HCT116 (cell line): ENCODE measurements at regions not wholly inside any gene's neighbourhood (a gene's known extent, or its start where the extent isn't known, plus 50 kb on each side); places are given as distances from the start of the nearest gene placed in this dataset.

Experiments used
- ATAC-seq: fragments of 200-7000 bp; cut with Tn5 transposase; 2 replicates; pipeline ENCODE4 v1.9.1; 2020; ENCODE audit warnings: mild to moderate bottlenecking, moderate library complexity
- BruUV-seq: library from RNA; stranded (reverse); fragments of 400-500 nt; replicated peaks from 2 replicates; lab custom pipeline; 2021; lab: Mats Ljungman, UMichigan
- CTCF ChIA-PET: fragments of 300-600 bp; sonication (Branson Sonifier 250); formaldehyde crosslinking; loops from one replicate; lab custom pipeline; 2021; ENCODE audit warnings: antibody characterized with exemption; lab: Charles Lee
- POLR2A ChIA-PET: fragments of 300-600, 350-600 bp; sonication (Branson Sonifier 250); formaldehyde crosslinking; loops from one replicate; lab custom pipeline; 2021; ENCODE audit warnings: antibody characterized with exemption; lab: Charles Lee
- RAD21 ChIA-PET, 2 experiments: fragments of 300-600 bp; sonication (Branson Sonifier 250); formaldehyde crosslinking; loops; one replicate each; lab custom pipeline; 2023; ENCODE audit warnings: low total read pairs in 2 of 2; ENCODE audit not compliant: uncharacterized antibody in 2 of 2, unreplicated experiment in 2 of 2, low non-redundant PET in 1 of 2; lab: Charles Lee
- DNase-seq: peaks from one replicate; pipeline ENCODE4 v3.0.0-alpha.2; 2010; ENCODE audit warnings: low read depth, low spot score
- H2AFZ ChIP-seq: fragments of 200-600 bp; shearing (Covaris generic), sonication (generic); 2 replicates; pipeline ENCODE4 v1.6.1; 2017; ENCODE audit warnings: low read depth, mixed run types, mixed read lengths, antibody characterized with exemption, low read length; ENCODE audit not compliant: poor library complexity, severe bottlenecking
- H3K27ac ChIP-seq: 2 replicates; pipeline ENCODE4 v1.5.1; 2012; ENCODE audit warnings: low read depth, low read length
- H3K27me3 ChIP-seq: fragments of 200-600 bp; sonication (generic); 2 replicates; pipeline ENCODE4 v1.6.1; 2016; ENCODE audit warnings: mixed run types, low read length, mixed read lengths; ENCODE audit not compliant: insufficient read depth
- H3K36me3 ChIP-seq, 2 experiments: fragments of 200-500 bp in 1 of 2; fragments of 200-600 bp in 1 of 2; sonication (Bioruptor generic) in 1 of 2; sonication (generic) in 1 of 2; 2 replicates each; pipeline versions ENCODE4 v1.5.1 to v1.6.1; 2014 to 2016; ENCODE audit warnings: low read length in 2 of 2, inconsistent platforms in 1 of 2, mixed read lengths in 1 of 2, mixed run types in 1 of 2; ENCODE audit not compliant: insufficient read depth in 2 of 2, control insufficient read depth in 1 of 2
- H3K4me1 ChIP-seq, 2 experiments: fragments of 200-600 bp in 1 of 2; sonication (generic) in 1 of 2; 2 replicates each; pipeline versions ENCODE4 v1.5.1 to v1.6.1; 2012 to 2017; ENCODE audit warnings: low read length in 2 of 2, inconsistent platforms in 1 of 2, mild to moderate bottlenecking in 1 of 2, mixed read lengths in 1 of 2, mixed run types in 1 of 2, moderate library complexity in 1 of 2; ENCODE audit not compliant: insufficient read depth in 2 of 2, control insufficient read depth in 1 of 2
- H3K4me2 ChIP-seq: fragments of 200-600 bp; sonication (generic); 2 replicates; pipeline ENCODE4 v1.6.1; 2017; ENCODE audit warnings: mixed run types, low read length, mixed read lengths
- H3K4me3 ChIP-seq, 2 experiments: fragments of 200-600 bp in 1 of 2; sonication (generic) in 1 of 2; replicated peaks in 1 of 2; 2 replicates each; pipeline ENCODE4 v1.5.1; 2011 to 2016; ENCODE audit warnings: low read length in 2 of 2, control low read depth in 1 of 2, low read depth in 1 of 2, mild to moderate bottlenecking in 1 of 2, mixed read lengths in 1 of 2, mixed run types in 1 of 2
- H3K79me2 ChIP-seq: fragments of 200-600 bp; sonication (generic); 2 replicates; pipeline ENCODE4 v1.6.1; 2017; ENCODE audit warnings: mild to moderate bottlenecking, mixed run types, low read length, moderate library complexity, mixed read lengths; ENCODE audit not compliant: insufficient read depth
- H3K9ac ChIP-seq: fragments of 200-600 bp; sonication (generic); 2 replicates; pipeline ENCODE4 v1.6.1; 2016; ENCODE audit warnings: low read length, mixed read lengths
- H3K9me2 ChIP-seq: fragments of 200-600 bp; sonication (generic), shearing (Covaris generic); 2 replicates; pipeline ENCODE4 v1.6.1; 2017; ENCODE audit warnings: mixed run types, mild to moderate bottlenecking, moderate library complexity; ENCODE audit not compliant: insufficient read depth
- H3K9me3 ChIP-seq, 2 experiments: fragments of 200-500 bp in 1 of 2; fragments of 200-600 bp in 1 of 2; sonication (Bioruptor generic) in 1 of 2; sonication (generic) in 1 of 2; 2 replicates each; pipeline ENCODE4 v1.6.1; 2014 to 2017; ENCODE audit warnings: low read length in 2 of 2, mixed read lengths in 2 of 2, inconsistent platforms in 1 of 2, low read depth in 1 of 2, mild to moderate bottlenecking in 1 of 2, mixed run types in 1 of 2, moderate library complexity in 1 of 2; ENCODE audit not compliant: control insufficient read depth in 1 of 2, insufficient read depth in 1 of 2
- H4K20me1 ChIP-seq: fragments of 200-600 bp; sonication (generic), shearing (Covaris generic); 2 replicates; pipeline ENCODE4 v1.6.1; 2017; ENCODE audit warnings: mixed run types, mild to moderate bottlenecking, moderate library complexity; ENCODE audit not compliant: insufficient read depth
- ATF3 ChIP-seq: IDR thresholded peaks from 2 replicates; pipeline ENCODE4 v1.6.1; 2012
- CEBPB ChIP-seq: IDR thresholded peaks from 2 replicates; pipeline ENCODE4 v1.6.1; 2012; ENCODE audit warnings: low read depth
- EGR1 ChIP-seq: IDR thresholded peaks from 2 replicates; pipeline ENCODE4 v1.6.1; 2012; ENCODE audit warnings: low read depth
- EZH2 ChIP-seq: fragments of 200-600 bp; sonication (generic); IDR thresholded peaks from 2 replicates; pipeline ENCODE4 v1.6.1; 2017; ENCODE audit warnings: antibody characterized with exemption, mixed run types
- EZH2phosphoT487 ChIP-seq: fragments of 200-600 bp; IDR thresholded peaks from 2 replicates; pipeline ENCODE4 v1.6.1; 2018; ENCODE audit warnings: antibody characterized with exemption, borderline replicate concordance
- POLR2AphosphoS5 ChIP-seq: IDR thresholded peaks from 2 replicates; pipeline ENCODE4 v1.6.1; 2011; ENCODE audit warnings: mild to moderate bottlenecking, low read depth, low read length, moderate library complexity
- RAD21 ChIP-seq: IDR thresholded peaks from 2 replicates; pipeline ENCODE4 v1.6.1; 2012; ENCODE audit warnings: low read depth, mild to moderate bottlenecking
- SP1 ChIP-seq: IDR thresholded peaks from 2 replicates; pipeline ENCODE4 v1.6.1; 2012; ENCODE audit warnings: low read depth
- SRF ChIP-seq: IDR thresholded peaks from 2 replicates; pipeline ENCODE4 v1.6.1; 2012; ENCODE audit warnings: low read depth
- TCF7L2 ChIP-seq: IDR thresholded peaks from 2 replicates; pipeline ENCODE4 v1.7.0; 2011; ENCODE audit warnings: borderline replicate concordance, inconsistent platforms; ENCODE audit not compliant: insufficient read depth, insufficient read length; ENCODE audit errors: extremely low read depth
- ZFX ChIP-seq: fragments of 450-650 bp; IDR thresholded peaks from 2 replicates; pipeline ENCODE4 v1.6.1; 2017
- ZNF274 ChIP-seq: fragments of 200-500 bp; sonication (Bioruptor generic); IDR thresholded peaks from 2 replicates; pipeline ENCODE4 v1.6.1; 2014; ENCODE audit warnings: mild to moderate bottlenecking, low read depth, low read length, inconsistent platforms
- intact Hi-C: fragments of 100-400 bp; cut with micrococcal nuclease; formaldehyde crosslinking; loops from 2 replicates; pipeline ENCODE4 v1.10.0; 2022
- TF ChIP-seq, protein P1 (sequence below): IDR thresholded peaks from 2 replicates; pipeline ENCODE4 v1.6.1; 2011; ENCODE audit warnings: mild to moderate bottlenecking, low read length, moderate library complexity; ENCODE audit not compliant: insufficient replicate concordance; ENCODE audit errors: extremely low read depth

- TF ChIP-seq, protein P1, sequence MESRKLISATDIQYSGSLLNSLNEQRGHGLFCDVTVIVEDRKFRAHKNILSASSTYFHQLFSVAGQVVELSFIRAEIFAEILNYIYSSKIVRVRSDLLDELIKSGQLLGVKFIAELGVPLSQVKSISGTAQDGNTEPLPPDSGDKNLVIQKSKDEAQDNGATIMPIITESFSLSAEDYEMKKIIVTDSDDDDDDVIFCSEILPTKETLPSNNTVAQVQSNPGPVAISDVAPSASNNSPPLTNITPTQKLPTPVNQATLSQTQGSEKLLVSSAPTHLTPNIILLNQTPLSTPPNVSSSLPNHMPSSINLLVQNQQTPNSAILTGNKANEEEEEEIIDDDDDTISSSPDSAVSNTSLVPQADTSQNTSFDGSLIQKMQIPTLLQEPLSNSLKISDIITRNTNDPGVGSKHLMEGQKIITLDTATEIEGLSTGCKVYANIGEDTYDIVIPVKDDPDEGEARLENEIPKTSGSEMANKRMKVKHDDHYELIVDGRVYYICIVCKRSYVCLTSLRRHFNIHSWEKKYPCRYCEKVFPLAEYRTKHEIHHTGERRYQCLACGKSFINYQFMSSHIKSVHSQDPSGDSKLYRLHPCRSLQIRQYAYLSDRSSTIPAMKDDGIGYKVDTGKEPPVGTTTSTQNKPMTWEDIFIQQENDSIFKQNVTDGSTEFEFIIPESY: no peak
- TF ChIP-seq ATF3 (no peak), CEBPB (no peak), ZFX (no peak), EZH2phosphoT487 (no peak), EZH2 (no peak)
- TF ChIP-seq, all 23 proteins: peak for 0
Observed at GRCh38 chr3:106629215-106629832, 747.9 kb upstream of the CCDC54 start (continued).

- Histone ChIP-seq H3K4me1 (no peaks in the 10 kb centered on the region), H3K9me3 (no peaks in the 10 kb centered on the region), H3K36me3 (no peaks in the 10 kb centered on the region), H3K27me3 (no peaks in the 10 kb centered on the region), H4K20me1 (no peaks in the 10 kb centered on the region)
- RAD21 ChIA-PET: no interaction called here
- intact Hi-C loops: no loop called here
- POLR2A ChIA-PET: no interaction called here
- DNase-seq: no peak
- CTCF ChIA-PET: no interaction called here
- TF ChIP-seq ZNF274 (no peak), CEBPB (no peak), RAD21 (no peak), ATF3 (no peak), TCF7L2 (no peak), SP1 (no peak), EGR1 (no peak), POLR2AphosphoS5 (no peak), EZH2phosphoT487 (no peak), SRF (no peak)
- TF ChIP-seq, protein P1: no peak
- TF ChIP-seq, all 23 proteins: peak for 0
- Histone ChIP-seq H3K4me2 (no peak overlapping the region), H3K27ac (no peak overlapping the region), H3K79me2 (no peaks in the 10 kb centered on the region), H2AFZ (no peak overlapping the region), H3K4me3 (no peak overlapping the region), H3K9me2 (no peaks in the 10 kb centered on the region), H3K9ac (no peak overlapping the region)
- ATAC-seq: no peak
- no TSS peak for BruUV-seq
Observed at GRCh38 chr3:106631373-106632108, 745.7 kb upstream of the CCDC54 start.
